GM18520 (cell line): ENCODE measurements at regions not wholly inside any gene's neighbourhood (a gene's known extent, or its start where the extent isn't known, plus 50 kb on each side); places are given as distances from the start of the nearest gene placed in this dataset.
A peak's percentile ranks its signal among the peaks of the same experiment; 100 is the strongest.

Experiments used
- ATAC-seq: cut with Tn5 transposase; IDR thresholded peaks from one replicate; pipeline ENCODE4 v1.9.1; 2021; ENCODE audit not compliant: unreplicated experiment

DNA sequence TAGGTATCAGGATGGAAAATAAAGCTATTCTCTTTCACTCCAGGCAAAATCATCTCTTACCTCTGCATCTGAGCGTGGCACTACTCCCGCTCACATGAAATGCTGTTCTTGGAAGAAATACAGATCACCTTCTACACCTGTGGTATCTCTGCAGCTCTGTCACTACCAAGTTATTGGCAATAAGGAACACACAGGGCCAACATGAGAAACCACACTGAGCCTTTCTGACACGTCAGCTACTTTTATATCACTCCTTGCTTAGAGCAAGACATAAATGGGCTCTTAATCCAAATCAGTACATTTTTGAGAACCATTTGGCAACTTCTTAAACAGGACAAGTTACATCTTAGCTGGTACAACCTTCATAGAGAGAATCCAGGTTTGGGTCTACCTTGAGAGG is 101.8 kb upstream of the GUCY1A1 start:
- ATAC-seq, result no peak

DNA sequence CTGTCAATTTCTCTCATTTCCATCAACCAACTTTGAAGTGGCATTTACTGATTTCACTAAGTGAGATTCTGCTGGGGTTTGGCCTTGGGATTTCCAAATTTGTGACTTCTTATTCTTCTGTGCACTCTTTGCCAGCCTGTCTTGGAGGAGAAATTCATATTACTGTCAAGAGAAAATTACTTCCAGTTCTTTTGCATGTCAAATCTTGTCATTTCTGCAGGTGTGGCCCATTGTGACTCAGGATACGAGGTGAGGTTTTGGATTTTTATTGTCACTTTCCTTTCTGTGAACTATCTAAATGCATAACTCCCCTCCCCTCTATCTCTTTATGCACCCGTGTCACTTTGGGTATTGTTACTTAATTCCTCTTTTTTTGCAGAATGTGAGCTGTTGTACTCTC is 102.6 kb upstream of the GUCY1A1 start:
- no peak for ATAC-seq

- ATAC-seq, result no peak
These were observed 106.7 kb upstream of the GUCY1A1 start for GRCh38 chr4:155559915-155560314.

- ATAC-seq, result no peak
These were observed 114.5 kb upstream of the GUCY1A1 start for GRCh38 chr4:155552180-155552579.

- ATAC-seq, result no peak
These were observed 118.5 kb upstream of the GUCY1A1 start for GRCh38 chr4:155548173-155548572.

GRCh38 chr4:155546451-155546850 is 120.2 kb upstream of the GUCY1A1 start:
- no peak for ATAC-seq

DNA sequence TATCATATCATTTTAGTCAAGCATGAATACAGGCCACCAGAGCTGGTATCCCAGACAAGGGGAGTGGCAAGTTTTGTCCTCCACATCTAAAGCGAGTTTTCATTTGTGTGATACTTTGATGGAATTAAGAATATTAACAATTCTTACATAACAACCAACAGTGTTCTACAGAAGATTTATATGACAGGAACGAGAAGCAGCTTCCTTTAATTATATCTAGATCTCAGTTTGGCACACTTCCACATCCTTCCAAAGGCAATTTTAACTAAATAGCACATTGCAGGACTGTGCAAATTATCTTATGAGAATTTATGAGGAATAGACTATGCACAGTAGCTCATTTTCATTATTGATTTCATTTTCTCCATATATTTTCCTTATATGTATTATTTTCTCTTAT is 121.2 kb upstream of the GUCY1A1 start:
- no peak for ATAC-seq

DNA sequence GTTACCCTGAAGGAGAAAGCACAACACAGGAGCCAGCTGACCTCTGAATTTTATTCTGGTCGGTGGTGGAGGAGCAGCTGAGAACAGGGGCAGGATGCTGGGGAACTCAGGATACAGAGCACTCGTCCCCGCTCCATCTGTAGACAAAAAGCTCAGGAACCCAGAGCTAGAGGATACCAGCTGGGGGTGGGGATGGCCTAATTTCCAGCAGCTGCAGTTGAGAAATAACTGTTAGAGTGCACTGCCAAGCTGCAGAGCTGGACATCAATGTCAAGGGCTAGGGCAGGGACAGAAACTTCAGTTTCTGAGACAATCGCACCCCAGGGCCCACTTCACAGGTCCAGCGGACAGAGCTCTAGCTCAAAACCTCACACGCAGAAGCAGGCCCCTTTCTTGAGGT is 122.1 kb upstream of the GUCY1A1 start:
- ATAC-seq, result no peak

DNA sequence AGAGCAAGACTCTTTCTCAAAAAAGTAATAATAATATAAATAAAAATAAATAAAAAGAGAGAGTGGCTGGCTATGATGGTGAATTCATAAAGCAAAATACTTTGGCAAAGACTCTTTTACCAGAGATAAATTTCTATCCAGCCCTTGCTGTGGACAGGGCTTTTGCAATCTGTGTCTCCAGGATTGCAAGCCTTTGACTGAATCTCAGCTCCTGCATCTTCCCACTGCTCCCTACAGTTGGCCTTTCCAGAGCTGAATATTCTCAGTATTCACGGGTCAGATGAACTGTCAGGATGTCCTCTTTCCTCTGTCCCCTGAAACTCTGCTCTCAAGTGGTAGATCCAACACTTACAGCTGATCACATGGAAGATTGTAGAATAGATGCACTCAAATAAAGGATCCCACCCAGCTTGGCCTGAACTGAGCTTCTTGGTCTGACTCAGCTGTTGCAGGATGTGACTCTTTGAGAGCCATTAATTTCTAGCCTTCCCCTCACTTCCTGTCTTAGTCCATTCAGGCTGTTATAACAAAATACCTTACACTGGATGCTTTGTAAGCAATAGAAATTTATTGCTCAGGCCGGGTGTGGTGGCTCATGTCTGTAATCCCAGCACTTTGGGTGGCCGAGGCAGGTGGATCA is 123.4 kb upstream of the GUCY1A1 start:
- peak; percentile 71 for ATAC-seq

DNA sequence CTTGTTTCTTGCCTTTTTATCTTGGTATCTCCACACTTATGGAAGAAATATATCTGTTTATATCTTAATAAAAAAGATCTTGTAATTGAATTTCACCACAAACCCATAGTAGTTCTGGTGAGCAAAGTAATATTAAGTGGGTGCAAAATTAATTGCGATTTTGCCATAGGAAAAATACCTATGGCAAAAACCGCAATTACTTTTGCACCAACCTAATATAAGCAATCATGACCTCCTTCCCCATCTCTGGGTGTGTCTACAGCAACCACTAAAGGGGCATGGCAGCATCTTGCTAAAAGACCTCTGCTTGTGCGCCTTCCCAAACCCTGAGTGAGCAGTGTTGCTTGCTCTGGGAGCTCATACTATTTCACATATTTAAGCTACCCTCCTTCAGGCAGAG is 124.2 kb upstream of the GUCY1A1 start:
- ATAC-seq, result no peak

DNA sequence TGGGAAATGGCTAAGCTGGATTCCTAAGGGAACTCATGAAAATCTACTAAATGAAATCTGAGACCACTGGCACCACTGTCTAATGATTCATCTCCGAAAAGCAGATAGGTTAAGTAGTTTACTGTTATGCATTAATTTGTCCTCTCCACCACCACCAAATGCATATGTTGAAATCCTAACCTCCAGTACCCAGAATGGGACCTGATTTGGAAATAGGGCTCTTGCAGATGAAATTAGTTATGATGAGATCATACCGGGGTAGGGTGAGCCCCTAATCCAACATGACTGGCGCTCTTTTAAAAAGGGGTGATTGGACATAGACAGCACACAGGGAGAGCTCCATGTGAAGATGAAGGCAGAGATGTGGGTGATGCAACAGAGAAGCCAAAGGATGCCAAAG is 124.9 kb upstream of the GUCY1A1 start:
- ATAC-seq, result no peak

DNA sequence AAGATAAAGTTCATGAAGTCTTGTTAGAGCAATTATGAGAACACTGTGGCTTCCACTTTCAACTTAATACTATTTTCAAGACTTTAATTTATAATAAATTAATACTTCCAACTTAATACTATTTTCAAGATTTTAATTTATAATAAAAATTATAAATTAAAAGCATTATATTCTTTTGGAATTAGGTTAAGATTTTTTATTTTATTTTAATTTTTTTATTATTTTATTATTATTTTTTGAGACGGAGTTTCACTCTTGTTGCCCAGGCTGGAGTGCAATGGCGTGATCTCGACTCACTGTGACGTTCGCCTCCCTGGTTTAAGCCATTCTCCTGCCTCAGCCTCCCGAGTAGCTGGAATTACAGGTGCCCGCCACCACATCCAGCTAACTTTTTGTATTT is 126.0 kb upstream of the GUCY1A1 start:
- ATAC-seq, result no peak

DNA sequence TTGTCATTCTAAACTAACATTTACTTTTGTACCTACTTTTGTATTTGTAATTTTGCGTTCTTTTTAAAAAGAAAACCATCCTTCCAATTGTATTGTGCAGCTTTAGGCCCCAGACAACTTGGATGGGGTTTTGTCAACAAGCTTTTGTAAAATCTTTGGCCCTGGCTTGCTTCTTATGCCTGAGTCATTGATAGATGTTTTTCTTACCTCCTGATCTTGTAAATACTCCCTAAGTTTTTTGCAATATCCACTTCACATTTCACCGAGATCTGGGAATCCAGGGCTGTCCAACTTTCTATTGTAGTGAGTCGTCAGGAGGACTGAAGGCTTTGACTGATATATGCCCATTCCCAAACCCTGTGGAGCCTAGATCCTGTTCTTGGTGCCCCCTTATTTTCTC is 126.9 kb upstream of the GUCY1A1 start:
- ATAC-seq, result no peak

- ATAC-seq, result no peak
These were observed 130.7 kb upstream of the GUCY1A1 start for GRCh38 chr4:155535802-155536454.

DNA sequence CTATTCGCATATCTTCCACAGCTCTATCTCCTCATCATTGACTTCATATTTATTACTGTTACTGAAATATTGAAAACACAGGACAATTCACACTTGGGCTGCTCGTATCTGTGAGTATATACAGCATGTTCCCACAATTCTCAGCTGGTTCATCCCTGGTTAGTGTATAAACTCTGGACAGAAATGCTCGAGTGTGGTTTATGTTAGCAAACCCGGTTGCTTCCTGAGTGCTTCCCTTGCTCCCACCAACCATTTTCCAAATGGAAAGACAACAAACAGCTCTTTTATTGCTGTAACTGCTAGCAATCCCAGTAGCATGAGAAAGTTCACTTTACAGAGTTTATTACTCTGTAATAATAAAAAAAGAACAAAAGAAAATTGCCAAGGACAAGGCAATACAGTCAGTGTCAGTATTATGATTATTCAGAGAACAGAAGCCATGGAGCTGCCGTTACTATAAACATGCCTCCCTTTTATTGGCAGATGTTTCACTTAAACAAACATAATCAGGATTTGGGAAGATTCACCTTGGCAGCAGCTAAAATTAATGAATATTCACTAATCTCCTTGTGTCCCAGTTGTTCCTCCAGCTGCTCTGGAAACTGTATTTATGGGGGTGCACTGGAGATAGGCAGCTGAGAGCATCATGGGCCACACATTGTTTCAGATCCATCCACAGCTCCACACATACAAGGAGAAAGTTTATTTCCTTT is 134.1 kb upstream of the GUCY1A1 start:
- no peak for ATAC-seq

- no peak for ATAC-seq
These were observed 135.8 kb upstream of the GUCY1A1 start for GRCh38 chr4:155530857-155531256.

GRCh38 chr4:155530290-155530689 is 136.4 kb upstream of the GUCY1A1 start:
- no peak for ATAC-seq

- ATAC-seq, result no peak
These were observed 136.9 kb upstream of the GUCY1A1 start for GRCh38 chr4:155529716-155530115.

- no peak for ATAC-seq
These were observed 137.4 kb upstream of the GUCY1A1 start for GRCh38 chr4:155529272-155529671.

GRCh38 chr4:155526452-155527169 is 140.0 kb upstream of the GUCY1A1 start:
- no peak for ATAC-seq

- ATAC-seq, result no peak
These were observed 141.7 kb upstream of the GUCY1A1 start for GRCh38 chr4:155524926-155525455.
